Astrocyte of the hippocampus (primary cell): ENCODE measurements at regions not wholly inside any gene's neighbourhood (a gene's known extent, or its start where the extent isn't known, plus 50 kb on each side); places are given as distances from the start of the nearest gene placed in this dataset.

Experiments
- DNase-seq: peaks from one replicate; pipeline ENCODE4 v3.0.0; 2011; ENCODE audit warnings: low read depth, low spot score

GRCh38 chr12:58470266-58471010 is 449.9 kb downstream of the LRIG3 start:
- no peak for DNase-seq

GRCh38 chr12:58479401-58479800 is 440.9 kb downstream of the LRIG3 start:
- no peak for DNase-seq

DNA sequence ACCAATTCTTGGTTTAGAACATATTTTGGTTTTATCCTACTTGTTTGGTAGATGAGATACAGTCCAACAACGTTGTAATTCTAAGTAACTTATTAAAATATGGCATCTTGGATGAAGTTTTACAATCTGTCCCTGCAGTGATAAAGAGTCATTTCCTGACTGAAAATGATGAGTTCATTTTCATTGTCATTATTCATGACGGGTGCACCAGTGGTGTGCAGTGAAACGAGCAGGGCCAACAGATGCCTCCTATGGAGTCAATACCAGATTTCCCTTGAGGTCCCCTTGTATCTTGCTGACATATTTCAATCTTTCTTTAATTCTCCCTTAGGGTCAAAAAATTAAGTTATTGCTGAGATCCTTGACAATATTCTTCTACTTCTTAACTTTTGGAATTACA is 438.5 kb downstream of the LRIG3 start:
- no peak for DNase-seq

- DNase-seq, result no peak
Observed at GRCh38 chr12:58487255-58487654, 433.0 kb downstream of the LRIG3 start.

DNA sequence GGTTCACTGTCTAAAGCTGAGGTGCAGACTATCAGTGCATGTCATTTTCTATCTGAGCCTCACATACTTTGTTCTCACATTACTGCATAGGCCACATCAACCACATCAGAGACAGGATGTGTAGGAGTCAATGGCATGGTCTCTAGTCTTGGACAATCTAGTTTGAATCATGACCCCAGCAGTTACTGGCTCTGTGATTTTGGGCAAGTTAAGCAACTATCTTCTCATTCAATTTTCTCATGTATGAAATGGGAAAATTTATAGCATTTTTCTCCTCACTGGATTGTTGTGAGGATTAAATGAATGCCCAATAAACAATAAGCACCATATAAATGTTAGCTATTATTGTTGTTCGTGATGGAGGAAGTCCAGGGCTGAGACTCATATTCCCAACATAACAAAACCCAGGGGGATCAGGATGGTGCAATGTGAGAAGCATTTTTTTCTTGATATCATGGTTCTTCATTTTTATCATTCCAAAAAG is 432.6 kb downstream of the LRIG3 start:
- no peak for DNase-seq

GRCh38 chr12:58489394-58489793 is 430.9 kb downstream of the LRIG3 start:
- no peak for DNase-seq

DNA sequence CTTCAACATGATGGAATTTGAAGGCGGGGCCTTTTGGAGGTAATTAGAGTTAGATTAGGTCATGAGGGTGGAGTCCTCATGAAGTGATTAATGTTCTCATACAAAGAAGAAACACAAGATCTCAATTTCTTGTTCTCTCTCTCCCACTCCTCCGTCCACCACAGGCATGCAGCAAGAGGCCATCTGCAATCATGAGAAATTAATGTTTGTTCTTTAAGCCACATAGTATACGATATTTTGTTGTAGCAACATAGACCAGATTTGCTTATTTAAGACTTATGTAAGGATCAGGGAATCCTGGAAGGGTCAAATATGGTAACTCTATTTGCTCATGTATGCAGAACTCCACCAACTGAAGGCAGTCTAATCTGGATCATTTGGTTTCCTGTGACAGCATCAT is 429.0 kb downstream of the LRIG3 start:
- DNase-seq, result peak; percentile 36

DNA sequence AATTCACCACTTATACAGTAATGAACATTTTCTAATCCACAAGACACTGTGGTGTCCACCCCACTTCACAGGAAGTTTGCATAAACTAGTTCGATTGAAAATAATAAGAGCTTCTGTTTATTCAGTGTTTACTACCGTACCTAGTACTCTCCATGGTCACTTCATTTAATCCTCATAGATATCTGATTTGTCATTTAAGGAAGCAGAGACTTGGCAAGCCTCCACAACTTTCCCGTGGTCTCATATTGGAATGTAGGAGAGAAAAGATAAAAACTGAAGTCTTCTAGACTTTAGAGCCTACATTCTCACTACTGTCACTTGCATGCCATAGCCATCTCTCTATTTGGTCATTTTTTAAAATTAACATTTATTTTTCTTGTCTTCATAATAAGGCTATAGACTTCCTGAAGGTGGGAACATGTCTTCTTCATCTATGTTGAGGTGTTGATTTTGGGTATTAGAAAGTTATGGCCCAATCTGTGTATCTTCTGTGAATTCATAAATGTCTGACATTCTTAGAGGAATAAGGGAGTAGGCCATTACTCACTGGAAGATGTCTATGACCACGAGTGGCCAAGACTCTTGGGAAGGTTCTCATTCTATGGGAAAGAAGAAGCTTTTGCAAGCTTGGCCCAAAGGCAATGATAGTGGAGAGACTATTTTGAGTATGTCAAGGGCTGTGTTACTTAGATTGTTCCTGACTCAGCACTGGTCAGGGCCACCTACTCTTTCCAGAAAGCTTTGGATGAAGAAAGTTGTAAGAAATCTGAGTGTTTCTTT is 423.7 kb downstream of the LRIG3 start:
- DNase-seq, result peak; percentile 56

DNA sequence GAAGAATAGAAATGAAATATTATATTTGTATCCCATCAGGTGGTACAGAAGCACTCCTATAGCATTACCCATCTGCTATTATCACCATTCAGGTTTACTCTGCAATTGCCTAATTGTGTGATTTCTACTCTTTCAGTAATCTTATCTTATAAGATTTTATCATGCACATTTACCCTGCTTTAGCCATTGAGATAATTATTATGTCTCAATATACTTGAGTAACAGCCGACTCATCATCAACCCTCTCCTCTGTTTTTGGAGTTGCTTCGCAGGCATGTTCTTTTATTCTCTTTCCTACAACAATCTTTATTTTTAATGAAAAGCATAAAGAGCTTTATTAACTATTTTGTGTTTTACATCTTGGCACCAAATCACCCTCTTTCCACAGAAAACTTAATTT is 419.9 kb downstream of the LRIG3 start:
- no peak for DNase-seq

- DNase-seq, result peak; percentile 57
Observed at GRCh38 chr12:58502226-58502625, 418.1 kb downstream of the LRIG3 start.

DNA sequence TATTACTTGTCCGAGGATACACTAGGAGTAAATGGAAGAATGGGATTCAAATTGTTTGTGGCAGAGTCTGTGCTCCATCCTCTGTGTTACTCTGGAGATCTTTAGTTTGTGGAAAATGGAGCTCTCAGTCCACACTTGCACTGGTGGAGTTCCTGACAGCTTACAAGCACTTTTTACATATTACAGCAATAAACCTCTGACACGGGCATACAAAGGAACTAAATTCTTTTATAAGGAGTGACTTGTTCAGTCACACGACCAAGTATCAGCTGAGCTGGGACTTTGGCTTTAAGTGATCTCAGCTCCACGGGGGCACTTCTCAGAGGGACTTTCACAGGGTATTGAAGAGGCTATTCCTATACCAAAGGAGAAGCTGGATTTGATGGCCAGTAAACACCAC is 417.5 kb downstream of the LRIG3 start:
- peak; percentile 41 for DNase-seq

DNA sequence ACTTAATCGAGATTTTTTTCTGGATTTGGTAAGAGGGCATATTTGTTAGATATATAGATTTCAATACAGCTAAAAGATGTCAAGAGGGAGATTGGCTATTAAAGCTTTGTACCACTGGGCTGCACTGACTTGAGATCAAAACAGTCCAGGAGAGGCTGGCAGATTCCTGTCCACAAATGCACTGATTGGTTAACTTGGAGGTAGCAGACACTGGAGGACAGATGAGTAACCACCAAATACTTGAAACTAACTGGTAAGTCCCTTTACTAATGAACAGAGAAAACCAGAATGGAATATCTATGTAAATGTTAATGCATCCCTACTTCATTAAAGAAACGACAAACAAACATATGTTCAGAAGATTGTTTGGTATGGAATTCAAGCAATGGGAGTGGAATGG is 416.6 kb downstream of the LRIG3 start:
- DNase-seq, result no peak

GRCh38 chr12:58504143-58504938 is 416.0 kb downstream of the LRIG3 start:
- peak; percentile 13 for DNase-seq

DNA sequence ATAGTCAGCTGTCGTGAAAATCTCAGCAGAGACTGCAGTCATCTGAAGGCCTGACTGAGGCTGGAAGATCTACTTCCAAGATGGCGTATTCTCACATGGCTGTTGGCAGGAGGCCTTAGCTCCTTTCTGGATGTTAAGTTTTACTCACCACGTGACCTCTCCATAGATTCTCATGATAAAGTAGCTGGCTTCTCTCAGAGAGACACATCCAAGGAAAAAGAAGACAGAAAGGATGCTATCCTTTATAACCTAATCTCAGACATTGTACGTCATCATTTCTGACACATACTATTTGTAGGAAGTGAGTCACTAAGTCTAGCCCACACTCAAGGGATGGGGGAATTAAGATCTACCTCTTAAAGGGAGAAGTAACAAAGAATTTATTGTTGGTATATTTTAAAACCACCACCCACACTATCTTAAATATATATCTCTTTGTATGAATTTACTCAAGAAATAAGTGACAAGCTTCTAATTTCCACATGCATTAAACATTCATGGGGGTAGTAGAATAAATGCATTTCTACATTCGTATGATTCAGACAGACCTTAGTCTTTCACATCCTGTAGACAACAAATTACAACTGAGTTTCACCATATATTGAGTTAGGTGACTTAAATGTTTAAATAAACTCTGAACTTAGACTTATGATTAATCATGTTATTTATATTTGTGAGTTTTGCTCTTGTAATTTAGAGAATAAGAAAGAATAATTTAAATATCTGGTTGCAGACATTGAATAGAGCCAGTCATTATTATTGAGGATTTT is 411.0 kb downstream of the LRIG3 start:
- DNase-seq, result peak; percentile 9

- no peak for DNase-seq
Observed at GRCh38 chr12:58513301-58513834, 406.9 kb downstream of the LRIG3 start.

DNA sequence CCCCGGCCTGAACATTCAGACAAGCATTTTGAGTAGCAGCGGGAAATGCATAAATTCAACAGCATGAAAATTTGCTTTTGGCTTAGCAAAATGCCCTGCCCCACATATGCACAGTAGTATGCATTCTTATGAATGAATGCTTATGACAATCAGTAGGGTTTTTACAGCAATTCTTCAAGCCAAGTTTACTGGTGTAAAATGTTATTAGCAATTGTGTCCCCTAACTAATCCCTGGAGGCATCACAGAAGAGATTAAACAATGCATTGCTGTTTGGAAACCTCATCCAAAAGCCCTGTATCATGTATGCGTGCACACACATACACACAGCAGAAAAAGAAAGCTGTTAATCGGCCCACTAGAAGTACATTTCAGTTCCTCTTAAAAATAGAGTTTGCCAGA is 406.5 kb downstream of the LRIG3 start:
- no peak for DNase-seq

GRCh38 chr12:58519839-58520238 is 400.5 kb downstream of the LRIG3 start:
- no peak for DNase-seq

DNA sequence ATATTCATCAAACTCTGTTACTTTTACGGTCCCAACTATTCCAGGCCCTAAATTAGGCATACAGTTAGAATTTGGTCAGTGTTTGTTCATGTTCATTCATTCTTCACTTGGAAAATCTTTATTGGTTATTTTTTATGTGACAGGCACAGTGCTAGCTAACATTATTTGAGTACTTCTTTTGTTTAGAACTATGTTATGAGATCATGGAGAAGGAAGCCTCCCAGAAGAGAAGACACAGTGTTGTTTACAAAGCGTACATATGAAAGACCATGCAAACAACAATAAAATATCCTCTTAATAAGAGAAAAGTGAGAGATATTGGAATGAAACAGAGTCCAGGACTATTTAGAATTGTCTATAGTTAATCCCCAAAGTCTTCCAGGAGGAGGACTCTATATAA is 399.2 kb downstream of the LRIG3 start:
- no peak for DNase-seq

DNA sequence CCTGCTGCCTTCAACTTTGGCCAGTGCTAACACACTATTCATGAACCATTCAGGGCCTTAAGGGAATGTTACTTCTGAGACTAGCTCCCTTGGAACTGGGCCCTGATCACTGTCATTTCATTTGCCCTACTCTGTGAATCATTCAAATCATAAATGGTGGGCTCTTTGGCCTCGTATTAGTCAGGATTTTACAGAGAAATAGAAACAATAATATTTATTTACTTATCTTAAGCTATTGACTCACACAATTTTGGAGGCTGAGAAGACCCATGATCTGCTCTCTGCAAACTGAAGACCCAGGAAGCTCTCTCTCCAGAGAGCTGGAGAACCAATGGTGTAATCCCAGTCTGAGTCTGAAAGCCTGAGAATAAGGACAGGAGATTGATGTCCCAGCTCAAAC is 398.5 kb downstream of the LRIG3 start:
- no peak for DNase-seq

- no peak for DNase-seq
Observed at GRCh38 chr12:58523360-58523759, 396.9 kb downstream of the LRIG3 start.

DNA sequence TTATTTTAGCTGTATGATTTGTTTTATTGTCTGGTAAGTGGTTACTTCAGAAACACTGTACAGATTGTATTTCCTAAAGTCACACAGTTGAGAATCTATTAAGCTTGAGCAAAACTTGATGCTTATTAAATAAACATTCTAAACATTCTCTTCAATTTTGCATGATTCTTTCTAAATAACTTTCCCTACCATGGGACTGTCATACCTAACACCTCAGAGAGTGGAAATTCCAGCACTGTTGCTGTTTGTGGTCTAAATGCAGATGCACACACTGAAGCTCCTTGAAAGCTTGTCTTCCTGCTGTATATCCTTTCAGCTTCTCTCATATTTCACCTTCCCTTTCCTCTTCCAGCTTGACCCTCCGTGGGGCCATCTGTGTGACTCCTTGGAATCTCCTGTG is 392.0 kb downstream of the LRIG3 start:
- DNase-seq, result no peak
